Epidermal melanocyte (primary cell): ENCODE measurements at regions not wholly inside any gene's neighbourhood (a gene's known extent, or its start where the extent isn't known, plus 50 kb on each side); places are given as distances from the start of the nearest gene placed in this dataset.
"Not testable (repeated sequence)": the region's sequence is repeated elsewhere in the genome, so short reads cannot be mapped to it uniquely, and the experiment has no call there.

Experiments
- DNase-seq: peaks from one replicate; pipeline ENCODE4 v3.0.0; 2011; ENCODE audit warnings: low spot score; ENCODE audit not compliant: insufficient read length

GRCh38 chr3:182129740-182130139 is 418.0 kb downstream of the SOX2 start:
- no peak for DNase-seq

DNA sequence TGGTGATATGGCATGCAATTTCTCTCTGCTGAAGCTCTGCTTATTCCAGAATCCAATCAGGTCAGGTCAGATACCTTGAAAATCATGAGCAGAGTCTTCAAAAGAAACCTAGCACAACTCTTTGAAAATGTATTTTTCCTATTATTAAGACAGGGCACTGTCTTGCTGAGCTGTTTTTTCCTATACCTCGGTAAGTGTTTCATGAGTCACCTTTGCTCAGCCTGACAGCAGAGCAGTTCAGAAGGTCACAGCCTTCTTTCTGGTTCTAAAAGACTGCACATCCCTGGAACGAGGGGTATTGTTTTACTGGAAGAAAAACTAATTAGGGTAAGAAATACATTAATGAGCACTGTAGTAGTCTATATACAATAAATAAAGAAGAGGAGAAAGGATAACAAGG is 422.0 kb downstream of the SOX2 start:
- DNase-seq, result no peak

GRCh38 chr3:182135056-182135455 is 423.3 kb downstream of the SOX2 start:
- no peak for DNase-seq

DNA sequence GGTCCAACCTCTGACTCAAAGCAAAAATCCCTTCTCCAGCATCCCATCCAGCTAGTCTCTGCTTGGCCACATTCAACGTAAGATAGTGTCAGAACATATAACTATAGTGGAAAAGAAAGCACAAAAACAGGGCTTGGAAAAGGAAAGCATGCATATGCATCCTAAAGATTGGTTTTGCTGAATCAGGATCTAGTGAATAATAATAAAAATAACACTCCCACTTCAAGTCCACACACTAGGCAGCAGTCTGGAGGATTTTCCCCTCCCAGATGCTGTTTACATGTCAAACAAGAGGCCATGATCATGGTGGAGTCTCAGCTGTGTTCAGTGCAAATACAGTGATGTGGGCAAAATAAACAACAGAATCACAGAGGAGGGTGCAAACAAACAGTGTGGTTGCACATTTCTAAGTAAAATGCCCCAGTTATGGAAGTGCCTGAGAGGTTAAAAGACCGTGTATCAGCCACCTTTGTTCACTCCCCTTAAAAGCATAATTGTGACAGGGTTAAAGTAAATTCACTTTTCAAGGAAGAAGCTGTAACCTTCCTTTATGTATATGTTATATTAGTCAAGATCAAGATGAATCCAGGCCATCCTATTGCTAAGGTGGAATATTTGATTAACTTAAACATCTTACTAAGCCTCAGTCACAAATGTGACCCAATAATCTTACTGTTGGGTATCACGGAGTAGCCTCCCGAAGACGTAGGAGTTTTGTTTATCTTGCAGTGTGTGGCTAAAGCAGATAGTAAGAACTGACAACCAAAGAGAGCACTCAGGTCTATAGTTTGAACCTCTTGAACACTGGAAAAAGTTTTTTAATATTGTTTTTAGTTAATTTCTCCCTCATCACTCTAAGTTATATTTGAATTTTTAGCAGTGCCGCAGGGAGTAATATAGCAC is 424.5 kb downstream of the SOX2 start:
- DNase-seq, result no peak

DNA sequence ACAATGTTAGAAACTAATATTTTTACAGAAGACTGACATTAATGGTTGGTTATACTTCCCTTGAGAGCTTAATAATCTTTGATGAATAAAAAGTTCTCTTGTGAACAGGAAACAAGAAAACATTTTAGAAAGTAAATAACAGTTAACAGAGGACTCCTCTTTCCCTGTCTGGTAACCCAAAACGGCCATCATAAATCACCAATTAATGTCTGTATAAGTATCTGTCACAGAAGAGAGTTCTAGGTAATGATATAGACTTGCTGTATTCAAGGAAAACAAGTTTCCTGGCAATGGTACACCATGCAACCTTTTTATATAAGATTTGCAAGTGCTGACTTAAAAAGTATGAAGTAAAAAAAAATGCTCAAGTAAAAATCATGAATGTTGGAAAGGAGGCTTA is 426.7 kb downstream of the SOX2 start:
- DNase-seq, result no peak

GRCh38 chr3:182139627-182140357 is 428.1 kb downstream of the SOX2 start:
- no peak for DNase-seq

DNA sequence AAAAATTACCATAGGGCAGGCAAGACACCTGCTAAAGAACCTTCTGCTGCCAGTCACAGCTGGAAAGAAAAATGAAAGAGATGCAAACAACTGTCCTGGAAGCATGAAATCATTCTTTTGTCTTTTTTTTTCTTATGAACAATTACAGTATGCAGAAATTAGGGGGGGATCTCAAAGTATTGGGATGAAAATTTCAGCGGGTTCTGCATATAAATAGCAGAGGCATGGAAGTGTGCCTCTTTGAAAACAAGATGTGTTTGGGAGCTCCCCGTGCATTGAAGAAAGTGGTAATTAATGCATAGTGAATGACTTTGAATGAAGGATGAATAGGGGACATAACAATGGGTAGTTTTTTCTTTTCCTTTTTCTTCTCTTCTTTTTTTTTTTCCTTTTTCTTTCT is 431.2 kb downstream of the SOX2 start:
- DNase-seq, result no peak

DNA sequence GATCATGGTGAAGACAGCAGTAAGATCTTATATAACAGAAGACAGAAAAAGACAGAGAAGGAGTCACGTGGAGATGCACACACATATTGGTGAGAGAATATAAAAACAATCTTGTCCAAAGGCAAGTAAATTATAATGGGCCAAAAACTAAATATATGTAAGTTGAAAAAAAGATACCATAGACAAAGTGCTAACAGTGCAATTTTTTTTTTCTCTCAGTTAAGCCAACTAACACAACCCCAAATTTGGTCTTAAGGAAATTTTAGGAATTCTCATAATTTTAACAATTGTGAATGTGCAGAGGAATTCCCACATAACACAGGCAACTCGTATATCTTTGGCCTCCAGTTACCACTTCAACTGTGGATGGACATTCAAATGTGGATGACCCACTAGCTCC is 432.2 kb downstream of the SOX2 start:
- no peak for DNase-seq

DNA sequence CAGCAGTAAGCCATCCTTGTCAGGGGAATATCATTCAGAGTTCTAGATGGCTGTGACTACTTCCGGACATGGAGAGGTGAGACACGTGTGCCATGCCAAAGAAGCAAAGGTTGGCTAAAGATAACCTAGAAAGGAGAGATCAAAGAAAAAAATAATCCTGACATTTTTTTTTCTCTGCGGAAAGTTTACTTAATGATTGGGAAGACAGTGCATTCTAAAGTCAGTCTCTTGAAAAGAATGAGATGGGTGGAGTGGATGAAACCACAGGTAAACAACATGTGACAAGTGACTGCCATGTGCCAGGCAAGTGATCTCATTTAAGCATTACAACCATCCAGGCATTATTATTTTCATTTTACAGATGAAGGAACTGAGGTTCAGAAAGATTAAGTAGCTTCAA is 436.6 kb downstream of the SOX2 start:
- no peak for DNase-seq

DNA sequence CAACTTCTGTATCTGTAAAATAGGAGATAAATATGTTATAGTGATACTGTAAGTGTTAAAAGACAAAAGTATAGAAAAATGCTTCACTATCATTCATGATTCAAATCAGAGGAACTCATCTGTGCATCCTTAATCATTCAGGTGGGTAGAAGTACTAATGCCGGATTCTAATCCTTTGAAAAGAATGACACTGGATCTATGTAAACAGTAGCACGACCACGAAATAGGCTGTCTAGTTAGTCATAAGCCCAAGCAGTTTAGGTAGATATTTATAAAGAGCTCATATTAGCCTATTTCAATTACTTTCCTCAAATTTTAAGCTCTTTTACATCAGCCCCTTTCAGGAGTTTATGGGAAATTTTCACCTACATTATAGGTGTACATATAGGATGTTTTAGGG is 437.9 kb downstream of the SOX2 start:
- DNase-seq, result no peak

- not testable (repeated sequence) for DNase-seq
These were observed 444.6 kb downstream of the SOX2 start for GRCh38 chr3:182156326-182156725.

GRCh38 chr3:182165234-182165633 is 453.5 kb downstream of the SOX2 start:
- no peak for DNase-seq

- DNase-seq, result no peak
These were observed 460.8 kb downstream of the SOX2 start for GRCh38 chr3:182172534-182172933.

- DNase-seq, result no peak
These were observed 466.9 kb downstream of the SOX2 start for GRCh38 chr3:182178488-182179200.

DNA sequence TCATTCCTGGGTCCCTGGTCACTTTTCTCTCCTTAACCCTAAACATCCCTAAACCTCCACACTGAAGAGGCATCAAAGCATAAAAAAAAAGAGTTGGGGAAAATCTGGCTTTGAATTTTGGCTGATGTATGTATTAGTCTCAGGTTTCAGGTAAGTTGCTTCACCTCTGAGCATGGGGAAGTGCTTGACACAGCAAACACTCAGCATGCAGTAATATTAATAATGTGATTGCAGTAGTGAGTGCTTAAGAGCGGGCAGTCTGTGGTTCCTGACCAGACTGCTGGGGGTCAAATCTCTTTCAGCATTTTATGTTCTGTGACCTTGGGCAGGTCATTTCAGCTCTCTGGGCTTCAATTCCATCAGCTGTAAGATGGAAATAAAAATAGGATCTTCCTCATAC is 467.9 kb downstream of the SOX2 start:
- DNase-seq, result no peak

GRCh38 chr3:182180654-182181385 is 469.1 kb downstream of the SOX2 start:
- no peak for DNase-seq

GRCh38 chr3:182182531-182182968 is 470.8 kb downstream of the SOX2 start:
- no peak for DNase-seq

DNA sequence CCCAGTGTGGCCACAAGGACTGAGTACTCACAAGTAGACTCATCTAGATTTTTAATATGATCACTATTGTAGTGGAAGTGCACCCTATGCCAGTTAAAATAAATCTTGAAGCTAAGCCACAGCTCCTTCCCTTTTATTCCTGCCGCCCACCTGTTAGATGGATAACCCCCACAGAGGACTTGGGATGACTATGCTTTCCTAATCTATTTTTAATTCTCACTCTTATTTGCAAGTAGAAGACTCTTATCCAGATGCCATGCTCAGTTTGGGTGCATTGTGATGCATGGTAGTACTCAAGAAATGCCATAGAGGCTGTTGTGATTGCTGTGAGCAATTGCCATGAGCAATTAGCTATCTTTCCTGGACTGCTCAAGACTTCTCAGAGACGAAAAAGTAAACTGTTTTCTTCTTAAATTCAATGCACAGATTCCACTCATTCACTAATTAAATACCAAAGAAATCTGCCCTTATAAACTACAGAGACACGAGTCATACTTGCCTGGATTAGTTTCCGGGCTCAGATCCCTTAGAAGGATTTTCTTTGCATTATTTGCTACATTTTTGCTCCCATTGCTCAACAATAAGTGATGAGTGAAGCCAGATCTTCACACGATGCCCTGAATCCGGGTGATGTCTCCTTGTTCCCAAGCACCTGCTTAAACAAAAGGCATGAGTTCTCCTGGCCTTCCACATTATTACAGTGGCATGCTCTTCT is 472.1 kb downstream of the SOX2 start:
- DNase-seq, result no peak

DNA sequence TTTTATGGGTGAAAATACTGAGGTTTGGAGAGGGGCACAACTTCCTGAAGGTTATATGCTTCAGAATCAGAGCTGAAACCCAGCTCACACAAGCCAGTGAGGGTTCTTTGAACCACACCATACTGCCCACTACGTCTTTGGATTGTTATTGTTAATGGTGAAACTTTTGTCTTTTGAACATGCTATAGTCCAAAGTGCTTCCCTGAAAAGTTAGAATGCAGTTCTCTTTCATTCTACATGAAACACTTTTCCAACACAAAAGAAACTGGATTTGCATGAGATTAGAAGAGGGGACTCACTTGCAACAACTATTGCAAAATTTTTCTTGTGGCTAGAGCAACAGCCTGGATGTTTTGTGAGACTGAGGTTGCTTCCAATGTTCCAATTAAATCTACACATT is 473.6 kb downstream of the SOX2 start:
- no peak for DNase-seq

GRCh38 chr3:182190056-182190455 is 478.3 kb downstream of the SOX2 start:
- DNase-seq, result no peak

DNA sequence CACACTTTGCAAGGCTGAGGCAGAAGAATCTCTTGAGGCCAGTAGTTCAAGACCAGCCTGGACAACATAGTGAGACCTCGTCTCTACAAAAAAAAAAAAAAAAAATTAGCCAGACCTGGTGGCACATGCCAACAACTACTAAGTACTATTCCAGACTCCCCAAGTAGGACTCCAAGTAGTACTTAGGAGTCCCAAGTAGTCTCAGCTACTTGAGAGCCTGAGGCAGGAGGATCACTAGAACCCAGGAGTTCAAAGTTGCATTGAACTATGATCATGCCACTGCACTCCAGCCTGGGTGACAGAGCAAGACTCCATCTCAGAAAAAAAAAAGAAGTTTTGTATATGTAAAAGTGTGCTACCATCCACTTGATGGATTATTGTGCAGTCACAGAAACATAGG is 486.6 kb downstream of the SOX2 start:
- DNase-seq, result no peak
